ENCODE measurements at regions not wholly inside any gene's neighbourhood (a gene's known extent, or its start where the extent isn't known, plus 50 kb on each side); places are given as distances from the start of the nearest gene placed in this dataset.
A peak's percentile ranks its signal among the peaks of the same experiment; 100 is the strongest.

GRCh38 chr5:152511120-152511519, 106.0 kb upstream of the NMUR2 start:
- no peak overlapping the region for H3K27ac ChIP-seq
- H3K9me3 ChIP-seq = no peaks in the 10 kb centered on the region
- TF ChIP-seq CTCF (IDR thresholded peaks at IDR 0.05) = no peak
- no peak overlapping the region for H3K4me3 ChIP-seq
- H3K9ac ChIP-seq (ENCODE audit: low read depth in 2 of 2, low read length in 2 of 2) = no peak overlapping the region
- H3K27me3 ChIP-seq = no peaks in the 10 kb centered on the region
- intact Hi-C loops (cut with DNase I) = no loop called here
- no peak for DNase-seq
- no peaks in the 10 kb centered on the region for H3K4me1 ChIP-seq
- no peaks in the 10 kb centered on the region for H3K36me3 ChIP-seq

- no peak for TF ChIP-seq CTCF (IDR thresholded peaks at IDR 0.05)
- intact Hi-C loops (cut with DNase I) = no loop called here
- H3K4me3 ChIP-seq = no peak overlapping the region
Measured at GRCh38 chr5:152511531-152512132, 106.6 kb upstream of the NMUR2 start.

GRCh38 chr5:152514827-152515397, 109.8 kb upstream of the NMUR2 start:
- Histone ChIP-seq H3K9ac (ENCODE audit: low read depth in 2 of 2, low read length in 2 of 2) (no peak overlapping the region), H3K36me3 (no peaks in the 10 kb centered on the region), H3K27ac (no peak overlapping the region), H3K9me3 (no peaks in the 10 kb centered on the region), H3K27me3 (no peaks in the 10 kb centered on the region), H3K4me3 (no peak overlapping the region), H3K4me1 (no peaks in the 10 kb centered on the region)
- intact Hi-C loops (cut with DNase I) = no loop called here
- DNase-seq = no peak
- TF ChIP-seq CTCF (IDR thresholded peaks at IDR 0.05) = peak; percentile 23

More at GRCh38 chr5:152511531-152512132, 106.6 kb upstream of the NMUR2 start:
- H3K9me3 ChIP-seq = no peaks in the 10 kb centered on the region
- H3K36me3 ChIP-seq = no peaks in the 10 kb centered on the region
- DNase-seq = no peak
- H3K4me1 ChIP-seq = no peaks in the 10 kb centered on the region
- no peak overlapping the region for H3K9ac ChIP-seq (ENCODE audit: low read depth in 2 of 2, low read length in 2 of 2)
- no peak overlapping the region for H3K27ac ChIP-seq
- no peaks in the 10 kb centered on the region for H3K27me3 ChIP-seq

- no peak for TF ChIP-seq CTCF (IDR thresholded peaks at IDR 0.05)
- no peak for DNase-seq
- no peaks in the 10 kb centered on the region for H3K9me3 ChIP-seq
- no peak overlapping the region for H3K4me3 ChIP-seq
- no peak overlapping the region for H3K27ac ChIP-seq
- H3K36me3 ChIP-seq = no peaks in the 10 kb centered on the region
- intact Hi-C loops (cut with DNase I) = no loop called here
- H3K27me3 ChIP-seq = no peaks in the 10 kb centered on the region
- H3K9ac ChIP-seq (ENCODE audit: low read depth in 2 of 2, low read length in 2 of 2) = no peak overlapping the region
- no peaks in the 10 kb centered on the region for H3K4me1 ChIP-seq
Measured at GRCh38 chr5:152523964-152524363, 118.9 kb upstream of the NMUR2 start.

GRCh38 chr5:152527358-152528052, 122.4 kb upstream of the NMUR2 start:
- H3K27ac ChIP-seq = no peak overlapping the region
- no peak for TF ChIP-seq CTCF (IDR thresholded peaks at IDR 0.05)
- DNase-seq = no peak
- no peaks in the 10 kb centered on the region for H3K36me3 ChIP-seq
- no peaks in the 10 kb centered on the region for H3K27me3 ChIP-seq
- no peaks in the 10 kb centered on the region for H3K4me1 ChIP-seq
- no peak overlapping the region for H3K9ac ChIP-seq (ENCODE audit: low read depth in 2 of 2, low read length in 2 of 2)
- H3K9me3 ChIP-seq = no peaks in the 10 kb centered on the region
- intact Hi-C loops (cut with DNase I) = no loop called here
- no peak overlapping the region for H3K4me3 ChIP-seq

Data from colonic mucosa (tissue), 4 donors.